RWPE2 (cell line): ENCODE measurements at regions not wholly inside any gene's neighbourhood (a gene's known extent, or its start where the extent isn't known, plus 50 kb on each side); places are given as distances from the start of the nearest gene placed in this dataset.
A peak's percentile ranks its signal among the peaks of the same experiment; 100 is the strongest.

ENCODE experiments used
- ATAC-seq: fragments of 200-7000 bp; cut with Tn5 transposase; 3 replicates; pipeline ENCODE4 v1.9.1; 2021; ENCODE audit warnings: low read depth
- DNase-seq: peaks from one replicate; pipeline ENCODE4 v3.0.0-alpha.2; 2020; ENCODE audit warnings: low spot score
- H3K27ac ChIP-seq: fragments of 450-650 bp; 2 replicates; pipeline ENCODE4 v1.5.1; 2017; ENCODE audit warnings: mild to moderate bottlenecking; ENCODE audit not compliant: poor library complexity, severe bottlenecking
- H3K27me3 ChIP-seq: fragments of 250-450 bp; sonication (Bioruptor Pico); 2 replicates; pipeline ENCODE4 v1.5.1; 2021; ENCODE audit warnings: mild to moderate bottlenecking, moderate library complexity; ENCODE audit not compliant: insufficient read depth, poor library complexity, severe bottlenecking
- H3K36me3 ChIP-seq: fragments of 250-450 bp; sonication (Bioruptor Pico); 2 replicates; pipeline ENCODE4 v1.5.1; 2020; ENCODE audit warnings: low read depth, mild to moderate bottlenecking, moderate library complexity
- H3K4me1 ChIP-seq: fragments of 250-450 bp; sonication (Bioruptor Pico); 2 replicates; pipeline ENCODE4 v1.5.1; 2021; ENCODE audit warnings: mild to moderate bottlenecking, moderate library complexity; ENCODE audit not compliant: insufficient read depth, poor library complexity, severe bottlenecking
- H3K4me3 ChIP-seq: fragments of 250-450 bp; sonication (Bioruptor Pico); 2 replicates; pipeline ENCODE4 v1.5.1; 2021; ENCODE audit warnings: mild to moderate bottlenecking, moderate library complexity; ENCODE audit not compliant: severe bottlenecking
- H3K9me3 ChIP-seq: fragments of 250-450 bp; sonication (Bioruptor Pico); 2 replicates; pipeline ENCODE4 v1.5.1; 2021; ENCODE audit warnings: mild to moderate bottlenecking, moderate library complexity; ENCODE audit not compliant: severe bottlenecking
- TF ChIP-seq, protein P1 (sequence below): fragments of 450-650 bp; IDR thresholded peaks from one replicate; pipeline ENCODE4 v1.5.1; 2017; ENCODE audit warnings: mild to moderate bottlenecking, moderate library complexity; ENCODE audit not compliant: poor library complexity, severe bottlenecking

DNA sequence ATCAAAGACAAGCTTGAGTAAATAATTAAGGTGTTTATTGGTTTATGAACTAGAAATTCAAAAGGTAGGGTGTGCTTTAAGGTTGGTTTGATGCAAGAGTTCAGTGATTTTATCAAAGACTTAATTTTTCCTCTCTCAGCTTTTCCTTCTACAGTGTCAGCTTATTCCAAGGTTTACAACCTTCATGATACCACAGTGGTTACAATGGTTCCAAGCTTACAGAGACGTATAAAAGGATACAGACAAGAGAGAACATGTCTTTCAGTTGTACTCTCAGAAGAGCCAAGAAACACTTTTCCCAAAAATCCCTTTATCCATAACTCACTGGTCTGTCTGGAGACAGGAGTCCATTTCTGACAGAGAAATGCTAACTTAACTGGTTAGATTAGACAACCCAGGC, 93.5 kb upstream of the LOC128125822 start:
- no peaks in the 10 kb centered on the region for H3K36me3 ChIP-seq
- H3K27ac ChIP-seq = no peak overlapping the region
- H3K27me3 ChIP-seq = no peaks in the 10 kb centered on the region
- TF ChIP-seq, protein P1, sequence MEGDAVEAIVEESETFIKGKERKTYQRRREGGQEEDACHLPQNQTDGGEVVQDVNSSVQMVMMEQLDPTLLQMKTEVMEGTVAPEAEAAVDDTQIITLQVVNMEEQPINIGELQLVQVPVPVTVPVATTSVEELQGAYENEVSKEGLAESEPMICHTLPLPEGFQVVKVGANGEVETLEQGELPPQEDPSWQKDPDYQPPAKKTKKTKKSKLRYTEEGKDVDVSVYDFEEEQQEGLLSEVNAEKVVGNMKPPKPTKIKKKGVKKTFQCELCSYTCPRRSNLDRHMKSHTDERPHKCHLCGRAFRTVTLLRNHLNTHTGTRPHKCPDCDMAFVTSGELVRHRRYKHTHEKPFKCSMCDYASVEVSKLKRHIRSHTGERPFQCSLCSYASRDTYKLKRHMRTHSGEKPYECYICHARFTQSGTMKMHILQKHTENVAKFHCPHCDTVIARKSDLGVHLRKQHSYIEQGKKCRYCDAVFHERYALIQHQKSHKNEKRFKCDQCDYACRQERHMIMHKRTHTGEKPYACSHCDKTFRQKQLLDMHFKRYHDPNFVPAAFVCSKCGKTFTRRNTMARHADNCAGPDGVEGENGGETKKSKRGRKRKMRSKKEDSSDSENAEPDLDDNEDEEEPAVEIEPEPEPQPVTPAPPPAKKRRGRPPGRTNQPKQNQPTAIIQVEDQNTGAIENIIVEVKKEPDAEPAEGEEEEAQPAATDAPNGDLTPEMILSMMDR = no peak
- DNase-seq = no peak
- H3K4me1 ChIP-seq = no peaks in the 10 kb centered on the region
- H3K9me3 ChIP-seq = no peaks in the 10 kb centered on the region
- no peak for ATAC-seq
- H3K4me3 ChIP-seq = no peak overlapping the region

DNA sequence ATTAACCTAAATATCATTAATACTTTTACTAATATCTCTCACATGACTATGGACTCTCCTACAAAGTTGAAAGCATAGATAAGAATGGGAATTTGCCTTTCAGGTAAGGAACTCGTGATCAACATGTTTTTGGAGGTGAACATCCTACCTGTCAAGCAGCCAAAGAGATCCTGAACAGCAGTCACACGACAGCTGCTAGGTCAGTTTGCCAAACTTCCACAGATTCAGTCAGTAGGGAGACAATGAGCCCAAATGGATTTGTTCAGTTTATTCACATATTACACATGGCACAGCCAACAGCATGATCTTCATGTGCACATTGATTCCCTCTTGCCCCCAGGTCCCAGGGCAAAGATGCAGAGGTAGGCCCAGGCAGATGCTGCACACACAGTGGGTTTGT, 86.1 kb upstream of the LOC128125822 start:
- Histone ChIP-seq H3K27me3 (no peaks in the 10 kb centered on the region), H3K27ac (no peak overlapping the region), H3K4me3 (no peak overlapping the region), H3K9me3 (no peaks in the 10 kb centered on the region), H3K36me3 (no peaks in the 10 kb centered on the region), H3K4me1 (peaks cover 4% of the 10 kb centered on the region)
- TF ChIP-seq, protein P1 = no peak
- ATAC-seq (no peak), DNase-seq (no peak)

DNA sequence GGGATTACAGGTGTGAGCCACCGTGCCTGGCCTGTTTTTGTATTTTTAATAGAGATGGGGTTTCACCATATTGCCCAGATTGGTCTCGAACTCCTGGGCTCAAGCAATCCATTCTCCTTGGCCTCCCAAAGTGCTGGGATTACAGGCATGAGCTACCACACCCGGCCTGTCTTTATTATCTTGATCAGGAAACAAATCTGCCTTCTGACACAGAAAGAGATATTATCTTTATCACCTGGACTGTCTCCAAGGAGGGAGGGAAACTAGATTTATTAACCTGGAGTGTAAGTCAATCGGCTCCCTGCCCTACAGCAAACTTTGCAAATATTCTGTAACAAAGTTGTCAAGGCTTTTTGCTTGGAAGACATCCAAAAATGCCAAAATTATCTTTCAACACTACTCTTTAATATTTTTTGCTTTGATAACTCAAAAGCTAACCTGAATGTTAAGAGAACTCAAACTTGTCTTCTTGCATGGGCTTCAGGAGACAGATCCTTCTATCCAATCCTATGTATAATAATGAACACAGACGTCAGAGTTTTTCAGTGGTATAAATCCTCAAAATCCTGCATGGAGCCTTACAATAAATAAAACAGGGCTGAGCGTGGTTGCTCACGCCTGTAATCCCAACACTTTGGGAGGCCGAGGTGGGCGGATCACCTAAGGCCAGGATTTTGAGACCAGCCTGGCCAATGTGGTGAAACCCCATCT, 85.0 kb upstream of the LOC128125822 start:
- ATAC-seq (peak; percentile 55), DNase-seq (no peak)
- TF ChIP-seq, protein P1 = no peak
- Histone ChIP-seq H3K9me3 (no peaks in the 10 kb centered on the region), H3K4me3 (no peak overlapping the region), H3K4me1 (peaks cover 6% of the 10 kb centered on the region), H3K36me3 (no peaks in the 10 kb centered on the region), H3K27ac (no peak overlapping the region), H3K27me3 (no peaks in the 10 kb centered on the region)

DNA sequence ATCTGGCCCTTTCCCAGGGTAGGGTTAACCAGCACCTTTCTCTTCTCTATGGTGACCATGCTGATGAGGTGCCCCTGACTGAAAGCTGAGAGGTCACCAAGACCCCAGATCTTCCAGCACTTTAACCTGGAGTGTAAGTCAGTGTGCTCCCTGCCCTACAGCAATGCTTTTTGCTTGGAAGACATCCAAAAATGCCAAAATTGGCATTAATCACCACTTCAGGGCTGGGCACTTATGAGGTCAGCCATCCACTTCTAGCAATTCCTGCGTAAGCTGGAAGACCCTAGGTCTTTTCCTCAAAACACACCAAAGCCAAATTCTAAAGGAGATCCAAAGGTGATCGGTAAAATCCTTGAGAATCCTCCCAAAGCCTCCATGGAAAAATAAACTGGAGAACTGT, 81.2 kb upstream of the LOC128125822 start:
- TF ChIP-seq, protein P1 = no peak

DNA sequence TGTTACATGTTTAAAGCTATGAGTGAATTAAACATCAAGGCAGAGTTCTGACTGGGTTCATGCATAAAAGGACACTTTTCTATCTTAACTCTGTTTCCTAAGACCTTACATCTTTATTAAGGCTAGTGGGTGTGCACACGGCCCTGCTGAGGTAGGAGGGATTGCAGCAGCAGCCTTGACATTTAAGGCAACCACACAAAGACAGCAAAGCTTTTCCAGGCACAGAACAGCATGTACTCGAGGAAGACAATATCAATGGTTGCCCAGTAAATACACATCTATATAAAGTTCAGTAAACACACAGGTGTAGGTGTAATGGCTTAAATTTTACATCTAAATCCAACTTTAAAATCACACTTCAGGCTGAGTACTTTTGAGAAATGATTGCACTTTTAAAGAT, 79.8 kb upstream of the LOC128125822 start:
- Histone ChIP-seq H3K4me3 (no peak overlapping the region), H3K27ac (no peak overlapping the region), H3K9me3 (no peaks in the 10 kb centered on the region), H3K27me3 (no peaks in the 10 kb centered on the region), H3K4me1 (peaks cover 12% of the 10 kb centered on the region), H3K36me3 (no peaks in the 10 kb centered on the region)
- TF ChIP-seq, protein P1 = no peak
- no peak for DNase-seq
- no peak for ATAC-seq

More for the DNA sequence above, 81.2 kb upstream of the LOC128125822 start:
- Histone ChIP-seq H3K36me3 (no peaks in the 10 kb centered on the region), H3K27ac (no peak overlapping the region), H3K4me1 (peaks cover 12% of the 10 kb centered on the region), H3K9me3 (no peaks in the 10 kb centered on the region), H3K4me3 (no peak overlapping the region), H3K27me3 (no peaks in the 10 kb centered on the region)
- ATAC-seq (peak; percentile 62), DNase-seq (no peak)
